Activated CD4-positive, alpha-beta T cell treated with anti-CD3 and anti-CD28 coated beads, Interleukin-2, amount 50 U/mL, for 48 hours (primary cell): ENCODE measurements at regions not wholly inside any gene's neighbourhood (a gene's known extent, or its start where the extent isn't known, plus 50 kb on each side); places are given as distances from the start of the nearest gene placed in this dataset.

ENCODE experiments used
- DNase-seq, 2 experiments: peaks; one replicate each; pipeline ENCODE4 v3.0.0-alpha.2; 2020

GRCh38 chr1:114310695-114311271 lies 157.1 kb upstream of the SYT6 start:
- no peak for DNase-seq

DNA sequence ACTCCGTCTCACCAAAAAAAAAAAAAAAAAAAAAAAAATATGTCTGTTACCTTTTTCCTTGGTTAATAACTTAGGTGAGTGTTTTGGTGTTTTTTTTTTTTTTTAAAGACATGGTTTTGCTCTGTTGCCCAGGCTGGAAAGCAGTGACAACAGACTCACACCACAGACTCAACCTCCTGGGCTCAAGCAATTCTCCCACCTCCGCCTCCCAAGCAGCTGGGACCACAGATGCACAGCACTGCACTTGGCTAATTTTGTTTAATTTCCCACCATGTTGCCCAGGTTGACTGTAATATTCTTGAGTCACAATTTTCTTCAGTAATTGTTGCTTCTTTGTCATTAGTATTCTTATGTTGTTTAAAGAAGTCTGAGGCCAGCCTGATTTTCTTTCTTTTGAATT lies 149.2 kb upstream of the SYT6 start:
- DNase-seq, result no peak

- DNase-seq, result no peak
Measured at GRCh38 chr1:114299331-114299975, 145.8 kb upstream of the SYT6 start.

- no peak for DNase-seq
Measured at GRCh38 chr1:114298008-114298407, 144.3 kb upstream of the SYT6 start.

- DNase-seq, result no peak
Measured at GRCh38 chr1:114296413-114296812, 142.7 kb upstream of the SYT6 start.

GRCh38 chr1:114295321-114295720 lies 141.7 kb upstream of the SYT6 start:
- no peak for DNase-seq

DNA sequence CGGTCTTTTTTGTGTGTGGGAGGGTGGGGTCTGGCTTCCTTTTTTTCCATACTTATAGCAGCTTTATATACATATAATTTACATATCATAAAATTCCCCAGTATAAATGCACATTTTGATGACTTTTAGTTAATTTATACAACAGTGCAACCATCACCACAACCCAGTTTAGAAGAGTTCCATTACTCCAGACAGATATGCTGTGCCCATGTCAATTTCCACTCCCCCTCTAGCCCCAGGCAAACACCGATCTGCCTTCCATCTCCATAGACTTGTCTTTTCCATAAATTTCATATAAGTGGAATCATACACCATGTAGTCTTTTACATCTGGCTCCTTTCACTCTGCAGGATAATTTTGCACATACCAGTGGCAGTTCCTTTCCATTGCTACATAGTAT lies 139.2 kb upstream of the SYT6 start:
- no peak for DNase-seq

- no peak for DNase-seq
Measured at GRCh38 chr1:114292194-114292593, 138.5 kb upstream of the SYT6 start.

- no peak for DNase-seq
Measured at GRCh38 chr1:114290776-114291175, 137.1 kb upstream of the SYT6 start.

GRCh38 chr1:114290341-114290740 lies 136.7 kb upstream of the SYT6 start:
- DNase-seq, result no peak

DNA sequence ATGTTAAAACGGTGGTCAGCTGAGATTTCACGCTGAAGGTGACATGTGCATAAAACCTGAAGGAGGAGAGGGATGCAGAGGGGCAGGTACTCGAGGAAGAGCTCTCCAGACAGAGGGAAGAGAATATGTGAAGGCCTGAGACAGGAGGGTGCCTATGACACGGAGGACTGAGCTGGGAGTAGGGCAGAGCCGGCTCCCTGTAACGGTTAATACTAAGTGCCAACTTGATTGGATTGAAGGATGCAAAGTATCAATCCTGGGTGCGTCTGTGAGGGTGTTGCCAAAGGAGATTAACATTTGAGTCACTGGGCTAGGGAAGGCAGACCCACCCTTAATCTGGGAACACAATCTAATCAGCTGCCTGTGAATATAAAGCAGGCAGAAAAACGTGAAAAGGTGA lies 136.2 kb upstream of the SYT6 start:
- no peak for DNase-seq

DNA sequence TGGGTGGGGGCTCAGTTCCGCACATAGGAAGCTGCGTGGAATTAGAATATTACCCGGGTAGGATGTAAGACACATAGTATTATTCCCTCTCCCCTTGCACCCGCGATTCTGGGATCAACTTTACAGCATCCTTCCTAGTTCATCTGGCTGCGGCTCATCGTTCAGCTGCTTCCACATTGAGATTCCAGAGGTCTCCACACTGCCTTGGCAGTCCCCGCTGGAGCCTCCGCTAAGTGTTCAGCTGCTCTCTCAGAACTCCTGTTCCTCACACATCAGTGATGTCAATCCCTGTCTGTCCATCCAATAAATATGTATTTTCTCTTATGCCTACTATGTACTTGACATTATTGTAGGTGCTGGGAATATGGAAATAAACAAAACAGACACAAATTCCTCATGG lies 135.6 kb upstream of the SYT6 start:
- DNase-seq, result no peak

DNA sequence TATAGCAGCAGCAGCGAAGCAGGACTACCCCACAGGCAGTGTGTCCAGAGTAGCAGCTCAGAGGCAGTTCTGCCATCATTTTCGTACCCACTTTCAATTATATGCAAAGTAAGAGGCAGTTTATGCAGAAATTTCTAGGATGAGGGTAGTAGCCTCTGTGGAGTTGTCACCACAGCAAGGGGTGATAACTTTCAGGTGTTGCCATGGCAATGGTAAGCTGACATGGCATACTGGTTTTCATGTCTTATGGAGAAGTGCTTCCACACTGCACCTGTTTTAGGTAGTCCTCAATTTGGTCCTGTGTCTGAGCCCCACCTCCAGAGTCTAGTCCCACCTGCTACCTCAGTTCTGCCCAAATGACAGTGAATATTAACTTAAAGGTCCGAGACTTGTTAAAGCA lies 133.3 kb upstream of the SYT6 start:
- DNase-seq, result no peak

DNA sequence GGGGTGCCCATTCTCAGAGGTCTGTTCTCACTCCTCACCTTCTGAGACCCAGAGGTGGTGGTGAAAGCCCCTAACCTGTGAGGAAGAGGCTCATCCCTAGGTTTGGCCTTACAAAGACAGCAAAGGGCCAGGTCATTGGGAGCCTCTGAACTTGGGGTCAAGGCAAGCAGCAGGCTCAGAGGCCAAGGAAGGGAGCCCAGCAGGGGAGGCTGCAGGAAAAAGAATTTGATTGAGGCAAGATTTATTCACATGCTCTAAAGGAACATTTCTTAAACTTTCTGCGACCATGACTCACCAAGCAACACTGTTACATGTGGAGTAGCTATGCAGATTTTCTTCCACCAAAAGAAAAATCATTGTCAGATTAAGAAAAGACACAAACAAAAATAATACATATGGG lies 132.5 kb upstream of the SYT6 start:
- DNase-seq, result no peak

DNA sequence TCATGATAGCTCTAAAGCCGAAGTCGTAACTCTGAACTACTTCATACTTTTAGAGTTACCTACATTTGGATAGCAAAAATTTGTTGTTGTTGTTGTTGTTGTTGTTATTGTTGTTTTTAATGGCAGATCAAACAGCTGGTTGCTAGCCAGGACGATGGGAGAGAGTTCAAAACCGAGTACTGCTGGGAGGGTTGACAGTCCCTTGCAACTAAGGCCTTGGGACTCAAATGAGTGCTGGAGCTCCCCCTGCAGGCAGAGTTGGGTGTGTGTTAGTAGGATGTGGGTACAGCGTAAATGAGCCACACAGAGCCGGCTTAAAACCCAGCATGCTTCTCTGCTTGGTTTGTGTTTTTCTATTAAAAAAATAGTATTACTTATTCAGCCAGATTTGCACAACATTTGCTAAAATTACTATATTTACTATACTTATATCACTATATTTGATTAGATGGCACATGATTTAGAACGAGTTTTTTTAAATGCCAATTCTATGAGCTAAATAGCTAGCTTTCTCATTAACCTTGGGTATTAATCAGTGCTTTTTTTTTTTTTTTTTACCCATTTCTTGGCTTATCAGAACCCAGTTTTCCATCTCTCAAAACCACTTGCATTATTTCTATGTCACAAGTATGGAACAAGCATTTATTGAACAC lies 129.2 kb upstream of the SYT6 start:
- DNase-seq, result peak; percentile 87 to 90

DNA sequence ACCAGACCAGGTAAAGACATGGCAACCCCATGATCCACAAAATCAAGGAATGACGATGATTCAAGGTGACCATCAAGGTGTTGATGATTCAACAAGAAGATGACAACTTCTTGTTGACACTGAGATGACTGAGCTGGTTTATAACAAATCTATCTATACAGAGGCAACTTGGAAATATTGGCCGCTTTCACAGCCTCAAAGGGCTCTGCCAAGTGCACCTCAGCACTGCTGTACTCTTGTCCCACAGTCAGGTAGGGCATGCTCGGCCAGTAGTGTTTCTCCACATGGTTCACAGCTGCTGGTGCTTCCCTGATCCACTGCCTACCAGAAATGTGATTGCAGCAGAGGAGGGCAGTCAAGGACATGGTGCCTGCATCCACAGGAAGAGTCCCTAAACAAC lies 125.2 kb upstream of the SYT6 start:
- no peak for DNase-seq

DNA sequence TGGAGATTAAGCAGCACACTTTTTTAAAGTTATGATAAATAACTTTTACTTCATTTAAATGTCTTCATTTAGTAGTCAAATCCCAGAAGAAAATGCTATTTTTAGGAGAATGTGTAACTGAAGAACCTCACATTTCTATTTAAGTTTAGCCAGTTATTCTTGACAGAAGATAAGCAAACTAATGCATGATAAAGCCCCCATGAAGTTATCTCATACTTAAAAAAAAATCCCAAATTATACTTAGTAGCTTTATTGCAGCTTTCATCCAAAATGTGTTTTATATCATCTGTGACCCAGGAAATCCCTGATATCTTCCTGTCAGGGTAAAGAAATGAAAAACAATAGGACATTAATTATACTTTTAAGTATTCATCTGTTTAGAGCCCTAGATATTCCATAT lies 124.8 kb upstream of the SYT6 start:
- DNase-seq, result no peak

DNA sequence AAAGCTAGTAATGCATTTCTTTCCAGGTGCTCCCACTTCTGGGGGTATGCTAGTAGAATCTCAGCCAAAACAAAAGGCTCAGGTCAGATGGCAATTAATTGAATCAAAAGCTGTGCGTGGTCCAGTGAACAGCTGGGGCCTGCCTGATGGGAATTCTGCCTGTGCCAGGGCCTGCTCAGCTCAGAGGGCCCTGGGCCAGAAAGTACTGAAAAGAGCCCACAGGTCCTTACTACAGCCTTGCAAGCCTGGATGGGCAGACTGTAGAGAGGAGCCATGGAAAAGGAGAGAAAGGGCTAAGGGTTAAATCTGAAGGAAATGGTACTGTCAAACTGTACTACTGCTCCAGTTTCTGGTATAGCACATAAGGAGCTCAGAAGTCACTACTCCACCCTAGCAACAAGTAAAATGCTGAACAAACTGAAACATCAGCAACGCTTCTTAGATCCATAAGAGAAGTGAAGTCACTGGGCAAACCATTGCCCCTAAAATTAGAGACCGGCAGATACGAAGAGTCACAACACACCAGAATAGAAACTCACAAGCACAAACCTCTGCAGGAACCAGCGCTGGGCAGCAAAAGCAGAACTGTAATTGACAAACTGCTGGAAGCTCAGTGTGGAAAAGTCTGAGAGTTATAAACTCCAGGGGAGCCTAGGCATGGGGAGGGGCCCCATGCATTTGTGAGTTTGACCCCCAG lies 121.1 kb upstream of the SYT6 start:
- DNase-seq, result no peak

DNA sequence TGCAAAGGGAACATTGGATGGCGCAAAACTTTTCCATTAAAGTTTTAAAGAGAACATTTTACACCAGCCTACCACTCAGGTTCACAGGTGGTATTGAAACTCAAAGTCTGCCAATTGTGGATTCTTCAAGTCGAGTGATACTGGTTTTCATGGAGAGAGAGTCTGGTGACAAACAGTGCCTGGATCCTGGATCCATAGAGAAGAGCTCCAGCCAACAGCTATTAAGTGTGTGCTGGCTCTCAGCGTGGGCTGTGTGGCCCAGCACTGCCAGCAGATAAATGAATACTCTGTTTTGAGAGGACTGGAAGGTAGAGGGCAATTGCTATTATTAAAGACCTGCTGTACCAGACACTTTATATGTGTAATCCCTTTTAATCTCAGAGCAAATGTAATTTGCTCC lies 118.9 kb upstream of the SYT6 start:
- DNase-seq, result no peak

DNA sequence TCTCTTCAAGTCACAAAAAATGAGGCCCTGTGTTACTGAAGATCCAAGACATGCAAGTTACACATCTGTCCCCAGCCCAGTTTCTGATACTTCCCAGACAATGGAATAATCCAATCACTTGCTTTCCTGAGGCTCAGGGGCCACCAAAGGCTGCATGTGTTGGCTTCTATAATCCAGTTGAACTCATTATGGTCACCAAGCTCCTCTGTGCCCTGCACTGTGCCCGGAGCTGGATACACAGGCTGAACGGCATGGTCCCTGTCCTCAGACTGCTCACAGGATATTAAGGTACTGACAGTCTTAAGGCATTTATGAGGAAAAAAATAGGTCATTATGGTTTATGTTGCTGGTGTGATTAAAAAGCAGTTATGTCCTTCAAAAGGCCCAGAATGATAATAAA lies 117.0 kb upstream of the SYT6 start:
- DNase-seq, result no peak

DNA sequence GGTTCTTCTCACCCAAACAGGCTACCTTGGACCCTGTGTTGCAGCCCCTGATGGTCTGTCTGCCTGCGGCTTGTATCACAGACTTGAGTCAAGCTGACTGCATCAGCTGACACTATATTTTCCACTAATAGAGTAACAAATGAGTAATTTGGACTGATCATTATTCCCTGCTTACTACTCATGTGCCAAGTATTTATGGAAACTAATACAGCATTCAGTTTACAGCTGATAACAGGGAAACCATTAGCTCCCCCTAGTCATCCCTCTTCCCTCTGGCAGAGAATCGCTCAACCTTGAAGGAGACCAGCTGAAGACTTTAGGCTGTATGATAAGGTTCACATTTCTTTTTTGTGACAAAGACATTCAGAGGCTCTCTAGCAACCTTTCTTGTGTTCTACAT lies 116.6 kb upstream of the SYT6 start:
- no peak for DNase-seq

DNA sequence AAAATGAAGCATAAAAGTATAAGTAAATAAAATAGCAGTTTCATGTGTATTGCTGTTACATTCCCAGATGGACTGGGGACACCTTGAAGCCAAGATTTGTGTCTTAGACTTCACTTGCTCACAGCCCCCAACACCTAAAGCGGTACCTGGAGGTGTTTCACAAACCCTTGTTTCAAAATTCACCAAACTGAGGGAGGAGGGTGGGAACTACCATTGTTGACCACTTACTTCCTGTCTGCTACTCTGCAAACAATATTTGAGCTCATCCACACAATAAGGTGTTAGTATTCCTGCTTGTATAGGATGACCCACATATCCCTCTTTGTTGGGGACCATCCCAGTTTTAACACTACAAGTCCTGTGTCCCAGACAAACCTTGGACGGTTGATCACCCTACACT lies 115.9 kb upstream of the SYT6 start:
- DNase-seq, result no peak

- DNase-seq, result no peak
Measured at GRCh38 chr1:114263343-114263742, 109.7 kb upstream of the SYT6 start.

DNA sequence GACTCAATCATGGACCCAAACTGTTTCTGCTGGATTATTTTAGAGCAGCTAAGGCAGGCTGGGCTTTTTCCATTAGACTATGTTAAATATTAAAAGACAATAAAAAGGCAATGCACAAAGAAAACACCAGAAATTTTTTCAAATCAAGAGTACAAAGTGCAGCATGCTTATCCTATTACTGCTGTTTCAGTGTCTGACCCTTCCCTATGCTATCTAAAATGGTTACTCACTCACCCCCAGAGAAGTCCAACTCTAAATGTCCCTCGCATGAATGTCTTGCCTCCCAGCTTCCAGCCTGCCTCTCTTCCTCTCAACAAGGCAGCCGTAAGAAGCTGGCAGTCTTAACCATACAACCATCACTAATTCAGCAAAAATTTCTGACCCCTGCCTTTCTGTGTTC lies 108.7 kb upstream of the SYT6 start:
- DNase-seq, result no peak
